ENCODE measurements at regions not wholly inside any gene's neighbourhood (a gene's known extent, or its start where the extent isn't known, plus 50 kb on each side); places are given as distances from the start of the nearest gene placed in this dataset.

DNA sequence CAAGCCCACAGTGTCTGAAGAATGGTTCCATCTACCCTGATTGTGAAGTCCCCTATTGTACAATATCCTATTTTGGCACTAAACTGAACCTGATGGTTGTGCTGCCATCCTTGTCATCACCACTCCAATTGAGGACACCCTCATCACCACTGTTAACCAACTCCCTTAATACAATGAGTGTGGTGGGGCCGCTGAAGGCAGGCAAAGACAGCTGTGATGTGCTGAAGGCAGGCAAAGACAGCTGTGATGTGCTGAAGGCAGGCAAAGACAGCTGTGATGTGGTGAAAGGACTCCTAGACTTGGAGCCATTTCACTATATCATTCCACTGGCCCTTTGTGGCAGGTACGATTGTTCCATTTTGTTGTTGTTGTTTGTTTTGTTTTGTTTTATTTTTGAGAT lies 481.6 kb downstream of the SOX6 start:
- TF ChIP-seq, protein P1, sequence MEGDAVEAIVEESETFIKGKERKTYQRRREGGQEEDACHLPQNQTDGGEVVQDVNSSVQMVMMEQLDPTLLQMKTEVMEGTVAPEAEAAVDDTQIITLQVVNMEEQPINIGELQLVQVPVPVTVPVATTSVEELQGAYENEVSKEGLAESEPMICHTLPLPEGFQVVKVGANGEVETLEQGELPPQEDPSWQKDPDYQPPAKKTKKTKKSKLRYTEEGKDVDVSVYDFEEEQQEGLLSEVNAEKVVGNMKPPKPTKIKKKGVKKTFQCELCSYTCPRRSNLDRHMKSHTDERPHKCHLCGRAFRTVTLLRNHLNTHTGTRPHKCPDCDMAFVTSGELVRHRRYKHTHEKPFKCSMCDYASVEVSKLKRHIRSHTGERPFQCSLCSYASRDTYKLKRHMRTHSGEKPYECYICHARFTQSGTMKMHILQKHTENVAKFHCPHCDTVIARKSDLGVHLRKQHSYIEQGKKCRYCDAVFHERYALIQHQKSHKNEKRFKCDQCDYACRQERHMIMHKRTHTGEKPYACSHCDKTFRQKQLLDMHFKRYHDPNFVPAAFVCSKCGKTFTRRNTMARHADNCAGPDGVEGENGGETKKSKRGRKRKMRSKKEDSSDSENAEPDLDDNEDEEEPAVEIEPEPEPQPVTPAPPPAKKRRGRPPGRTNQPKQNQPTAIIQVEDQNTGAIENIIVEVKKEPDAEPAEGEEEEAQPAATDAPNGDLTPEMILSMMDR (IDR thresholded peaks at IDR 0.05 in 2 of 3, conservative IDR thresholded peaks at IDR 0.05 in 1 of 3; ENCODE audit: borderline replicate concordance in 1 of 3, insufficient read depth in 1 of 3, low read depth in 2 of 3, low read length in 2 of 3), result no peak
- TF ChIP-seq POLR2A (IDR thresholded peaks at IDR 0.05; ENCODE audit: borderline replicate concordance, extremely low read depth, insufficient read depth, insufficient read length) (no peak), JUND (IDR thresholded peaks at IDR 0.05) (no peak), SRF (IDR thresholded peaks at IDR 0.05; ENCODE audit: low read depth) (no peak), FOSL1 (IDR thresholded peaks at IDR 0.05; ENCODE audit: low read depth) (no peak), EZH2 (IDR thresholded peaks at IDR 0.05) (no peak), POLR2AphosphoS5 (IDR thresholded peaks at IDR 0.05; ENCODE audit: low read depth, low read length) (no peak)

Measured in HCT116 (cell line).